Ishikawa (cell line): ENCODE measurements at regions not wholly inside any gene's neighbourhood (a gene's known extent, or its start where the extent isn't known, plus 50 kb on each side); places are given as distances from the start of the nearest gene placed in this dataset.

Source experiments
- EP300 ChIP-seq: IDR thresholded peaks from 2 replicates; pipeline ENCODE4 v1.6.1; 2012; ENCODE audit warnings: borderline replicate concordance
- FOXM1 ChIP-seq: IDR thresholded peaks from 2 replicates; pipeline ENCODE4 v1.6.1; 2012; ENCODE audit warnings: low read depth, borderline replicate concordance
- MAX ChIP-seq: IDR thresholded peaks from 2 replicates; pipeline ENCODE4 v1.6.1; 2012
- RAD21 ChIP-seq: IDR thresholded peaks from 2 replicates; pipeline ENCODE4 v1.6.1; 2012; ENCODE audit warnings: low read depth
- YY1 ChIP-seq: IDR thresholded peaks from 2 replicates; pipeline ENCODE4 v1.6.1; 2012; ENCODE audit warnings: low read depth

GRCh38 chr9:118529624-118530214 lies 825.5 kb downstream of the TLR4 start:
- TF ChIP-seq YY1: no peak
- no peak for TF ChIP-seq MAX
- TF ChIP-seq FOXM1: no peak
- TF ChIP-seq EP300: no peak
- TF ChIP-seq RAD21: no peak
